ENCODE measurements at regions not wholly inside any gene's neighbourhood (a gene's known extent, or its start where the extent isn't known, plus 50 kb on each side); places are given as distances from the start of the nearest gene placed in this dataset.

DNA sequence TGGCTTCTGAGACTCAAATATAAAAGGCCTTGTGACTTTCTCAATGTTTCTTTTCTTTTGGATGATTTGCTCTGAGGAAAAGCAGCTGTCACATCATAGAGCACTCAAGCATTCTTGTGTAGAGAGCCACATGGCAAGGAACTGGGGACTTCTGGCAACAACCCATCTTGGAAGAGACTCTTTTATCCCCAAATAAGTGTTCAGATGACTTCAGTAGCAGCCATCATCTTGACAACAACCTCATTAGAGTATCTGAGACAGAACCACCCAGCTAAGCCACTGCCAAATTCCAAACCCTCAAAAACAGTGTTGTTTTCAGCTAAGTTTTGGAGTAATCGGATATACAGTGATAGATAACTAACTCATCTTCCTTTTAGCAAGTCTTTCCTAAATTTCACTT, 1431.7 kb upstream of the IGFBP7 start:
- Histone ChIP-seq H3K27ac (ENCODE audit: extremely low read depth, low read depth, low read length) (no peak overlapping the region), H3K4me3 (ENCODE audit: low read depth, low read length) (no peak overlapping the region), H3K36me3 (ENCODE audit: control insufficient read depth in 2 of 2, insufficient read depth in 1 of 2, low read length in 2 of 2) (no peaks in the 10 kb centered on the region), H3K4me1 (ENCODE audit: control insufficient read depth, insufficient read depth, low read length) (no peaks in the 10 kb centered on the region), H3K9me3 (ENCODE audit: control insufficient read depth, insufficient read depth, low read depth, low read length) (no peaks in the 10 kb centered on the region)
- TF ChIP-seq ZNF311 (tag by site-specific recombination; IDR thresholded peaks at IDR 0.05; ENCODE audit: borderline replicate concordance) (no peak), ZNF184 (tag by site-specific recombination; IDR thresholded peaks at IDR 0.05) (no peak), PRDM1 (tag by site-specific recombination; IDR thresholded peaks at IDR 0.05) (no peak), ZFP37 (tag by site-specific recombination; IDR thresholded peaks at IDR 0.05) (no peak), REPIN1 (tag by site-specific recombination; IDR thresholded peaks at IDR 0.05; ENCODE audit: low read depth) (no peak), ZNF133 (tag by site-specific recombination; IDR thresholded peaks at IDR 0.05) (no peak), ZNF514 (tag by site-specific recombination; IDR thresholded peaks at IDR 0.05) (no peak), ZNF416 (tag by site-specific recombination; IDR thresholded peaks at IDR 0.05) (no peak), ZNF660 (tag by site-specific recombination; IDR thresholded peaks at IDR 0.05) (no peak), ZNF585B (tag by site-specific recombination; IDR thresholded peaks at IDR 0.05) (no peak), WT1 (tag by site-specific recombination; IDR thresholded peaks at IDR 0.05) (no peak), ZEB2 (tag by site-specific recombination; IDR thresholded peaks at IDR 0.05) (no peak), ZNF555 (tag by site-specific recombination; conservative IDR thresholded peaks at IDR 0.05) (no peak), ZNF157 (tag by site-specific recombination; IDR thresholded peaks at IDR 0.05) (no peak), ZNF112 (tag by site-specific recombination; IDR thresholded peaks at IDR 0.05) (no peak), KLF1 (tag by site-specific recombination; IDR thresholded peaks at IDR 0.05) (no peak), KLF16 (tag by site-specific recombination; IDR thresholded peaks at IDR 0.05) (no peak)
- TF ChIP-seq, protein P1, sequence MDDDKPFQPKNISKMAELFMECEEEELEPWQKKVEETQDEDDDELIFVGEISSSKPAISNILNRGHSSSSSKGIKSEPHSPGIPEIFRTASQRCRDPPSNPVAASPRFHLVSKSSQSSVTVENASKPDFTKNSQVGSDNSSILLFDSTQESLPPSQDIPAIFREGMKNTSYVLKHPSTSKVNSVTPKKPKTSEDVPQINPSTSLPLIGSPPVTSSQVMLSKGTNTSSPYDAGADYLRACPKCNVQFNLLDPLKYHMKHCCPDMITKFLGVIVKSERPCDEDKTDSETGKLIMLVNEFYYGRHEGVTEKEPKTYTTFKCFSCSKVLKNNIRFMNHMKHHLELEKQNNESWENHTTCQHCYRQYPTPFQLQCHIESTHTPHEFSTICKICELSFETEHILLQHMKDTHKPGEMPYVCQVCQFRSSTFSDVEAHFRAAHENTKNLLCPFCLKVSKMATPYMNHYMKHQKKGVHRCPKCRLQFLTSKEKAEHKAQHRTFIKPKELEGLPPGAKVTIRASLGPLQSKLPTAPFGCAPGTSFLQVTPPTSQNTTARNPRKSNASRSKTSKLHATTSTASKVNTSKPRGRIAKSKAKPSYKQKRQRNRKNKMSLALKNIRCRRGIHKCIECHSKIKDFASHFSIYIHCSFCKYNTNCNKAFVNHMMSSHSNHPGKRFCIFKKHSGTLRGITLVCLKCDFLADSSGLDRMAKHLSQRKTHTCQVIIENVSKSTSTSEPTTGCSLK (tag by site-specific recombination; IDR thresholded peaks at IDR 0.05): no peak
- ChIA-PET POLR2A (no interaction called here), CTCF (no interaction called here)

DNA sequence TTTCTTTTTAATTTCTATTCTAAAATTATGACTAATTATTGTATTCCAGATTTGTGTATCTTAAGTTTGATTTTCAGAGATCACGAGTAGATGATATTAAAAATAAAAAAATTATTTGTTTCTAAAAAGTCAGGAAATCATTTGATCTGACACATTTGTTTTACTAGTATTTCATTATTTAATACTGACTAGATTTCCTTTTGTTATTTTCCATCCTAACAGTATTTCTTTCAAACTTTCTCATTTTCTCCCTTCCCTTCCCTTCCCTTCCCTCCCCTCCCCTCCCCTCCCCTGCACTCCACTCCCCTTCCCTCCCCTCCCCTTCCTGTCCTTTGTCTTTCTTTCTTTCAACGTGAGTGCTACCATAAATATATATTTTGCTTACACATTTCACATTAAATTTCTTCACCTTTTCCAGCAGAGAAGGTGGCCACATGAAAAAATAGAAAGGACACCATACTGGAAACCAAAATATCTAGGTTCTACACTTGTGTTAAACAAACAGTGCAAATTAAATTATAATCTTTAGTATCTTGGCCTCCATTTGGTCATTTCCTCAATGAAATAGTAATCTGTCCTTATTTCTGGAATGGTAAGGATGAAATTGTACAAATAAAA, 1412.7 kb upstream of the IGFBP7 start:
- no peaks in the 10 kb centered on the region for H3K36me3 ChIP-seq (ENCODE audit: control insufficient read depth in 2 of 2, insufficient read depth in 1 of 2, low read length in 2 of 2)
- H3K4me3 ChIP-seq (ENCODE audit: low read depth, low read length): no peak overlapping the region
- POLR2A ChIA-PET: no interaction called here
- CTCF ChIA-PET: no interaction called here
- H3K4me1 ChIP-seq (ENCODE audit: control insufficient read depth, insufficient read depth, low read length): no peaks in the 10 kb centered on the region
- TF ChIP-seq ZNF768 (tag by site-specific recombination; IDR thresholded peaks at IDR 0.05) (no peak), REPIN1 (tag by site-specific recombination; IDR thresholded peaks at IDR 0.05; ENCODE audit: low read depth) (no peak), ZBTB20 (tag by site-specific recombination; IDR thresholded peaks at IDR 0.05) (no peak), ZNF366 (tag by site-specific recombination; conservative IDR thresholded peaks at IDR 0.05) (no peak), SALL2 (tag by site-specific recombination; IDR thresholded peaks at IDR 0.05; ENCODE audit: borderline replicate concordance) (no peak), ZNF654 (tag by site-specific recombination; IDR thresholded peaks at IDR 0.05; ENCODE audit: low read depth) (no peak), ZNF423 (tag by site-specific recombination; IDR thresholded peaks at IDR 0.05) (no peak), ZNF223 (tag by site-specific recombination; IDR thresholded peaks at IDR 0.05) (no peak), ZNF791 (tag by site-specific recombination; IDR thresholded peaks at IDR 0.05) (no peak), ZNF555 (tag by site-specific recombination; conservative IDR thresholded peaks at IDR 0.05) (no peak), TCF7L2 (IDR thresholded peaks at IDR 0.05; ENCODE audit: borderline replicate concordance, low read depth, low read length) (no peak), ZIC2 (tag by site-specific recombination; IDR thresholded peaks at IDR 0.05) (no peak), ZSCAN30 (tag by site-specific recombination; IDR thresholded peaks at IDR 0.05) (no peak), ZNF621 (tag by site-specific recombination; IDR thresholded peaks at IDR 0.05) (no peak)
- TF ChIP-seq, protein P2, sequence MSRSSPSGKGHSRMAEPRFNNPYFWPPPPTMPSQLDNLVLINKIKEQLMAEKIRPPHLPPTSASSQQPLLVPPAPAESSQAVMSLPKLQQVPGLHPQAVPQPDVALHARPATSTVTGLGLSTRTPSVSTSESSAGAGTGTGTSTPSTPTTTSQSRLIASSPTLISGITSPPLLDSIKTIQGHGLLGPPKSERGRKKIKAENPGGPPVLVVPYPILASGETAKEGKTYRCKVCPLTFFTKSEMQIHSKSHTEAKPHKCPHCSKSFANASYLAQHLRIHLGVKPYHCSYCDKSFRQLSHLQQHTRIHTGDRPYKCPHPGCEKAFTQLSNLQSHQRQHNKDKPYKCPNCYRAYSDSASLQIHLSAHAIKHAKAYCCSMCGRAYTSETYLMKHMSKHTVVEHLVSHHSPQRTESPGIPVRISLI (tag by site-specific recombination; IDR thresholded peaks at IDR 0.05): no peak
- no peak overlapping the region for H3K27ac ChIP-seq (ENCODE audit: extremely low read depth, low read depth, low read length)
- H3K9me3 ChIP-seq (ENCODE audit: control insufficient read depth, insufficient read depth, low read depth, low read length): no peaks in the 10 kb centered on the region
